OCI-LY1 (cell line): ENCODE measurements at regions not wholly inside any gene's neighbourhood (a gene's known extent, or its start where the extent isn't known, plus 50 kb on each side); places are given as distances from the start of the nearest gene placed in this dataset.

Experiments used
- H2AFZ ChIP-seq: fragments of 200-600 bp; sonication (generic), shearing (Covaris generic); 2 replicates; pipeline ENCODE4 v1.6.0; 2014; ENCODE audit warnings: antibody characterized with exemption, mild to moderate bottlenecking, low read length
- H3F3A ChIP-seq: fragments of 200-600 bp; sonication (generic), shearing (Covaris generic); 2 replicates; pipeline ENCODE4 v1.6.0; 2014; ENCODE audit warnings: mild to moderate bottlenecking, antibody characterized with exemption, low read length, moderate library complexity; ENCODE audit not compliant: insufficient read depth
- H3K27ac ChIP-seq: fragments of 200-600 bp; sonication (generic); 2 replicates; pipeline ENCODE4 v1.5.1; 2014; ENCODE audit warnings: low read length, mixed run types, mild to moderate bottlenecking, low read depth; ENCODE audit not compliant: poor library complexity, severe bottlenecking
- H3K27me3 ChIP-seq: fragments of 200-600 bp; sonication (generic); 2 replicates; pipeline ENCODE4 v1.6.0; 2014; ENCODE audit warnings: antibody characterized with exemption, mild to moderate bottlenecking, low read length, moderate library complexity; ENCODE audit not compliant: insufficient read depth
- H3K36me3 ChIP-seq: fragments of 200-600 bp; sonication (generic); 2 replicates; pipeline ENCODE4 v1.6.1; 2014; ENCODE audit warnings: mild to moderate bottlenecking, antibody characterized with exemption, low read length, moderate library complexity, mixed read lengths; ENCODE audit not compliant: insufficient read depth
- H3K4me1 ChIP-seq: fragments of 200-600 bp; sonication (generic); 2 replicates; pipeline ENCODE4 v1.5.1; 2014; ENCODE audit warnings: mild to moderate bottlenecking, low read length, moderate library complexity; ENCODE audit not compliant: insufficient read depth, severe bottlenecking
- H3K4me2 ChIP-seq: fragments of 200-600 bp; sonication (generic), shearing (Covaris generic); 2 replicates; pipeline ENCODE4 v1.6.1; 2014; ENCODE audit warnings: low read length
- H3K4me3 ChIP-seq: fragments of 200-600 bp; sonication (generic); 2 replicates; pipeline ENCODE4 v1.5.1; 2014; ENCODE audit warnings: low read length, low read depth, mild to moderate bottlenecking, mixed read lengths; ENCODE audit not compliant: poor library complexity, severe bottlenecking
- H3K79me2 ChIP-seq: fragments of 200-600 bp; shearing (Covaris generic); 2 replicates; pipeline ENCODE4 v1.6.1; 2016; ENCODE audit warnings: mixed run types, low read length, mixed read lengths; ENCODE audit not compliant: insufficient read depth
- H3K9ac ChIP-seq: fragments of 200-600 bp; sonication (generic), shearing (Covaris generic); 2 replicates; pipeline ENCODE4 v1.6.1; 2014; ENCODE audit warnings: mild to moderate bottlenecking, low read length, mixed read lengths
- H3K9me2 ChIP-seq: fragments of 200-600 bp; sonication (generic), shearing (Covaris generic); 2 replicates; pipeline ENCODE4 v1.6.1; 2014; ENCODE audit warnings: low read depth, mild to moderate bottlenecking, low read length, mixed read lengths
- H3K9me3 ChIP-seq: fragments of 200-600 bp; shearing (Covaris generic); 2 replicates; pipeline ENCODE4 v1.6.1; 2014; ENCODE audit warnings: low read length, mixed read lengths
- H4K20me1 ChIP-seq: fragments of 200-600 bp; sonication (generic), shearing (Covaris generic); 2 replicates; pipeline ENCODE4 v1.6.0; 2016; ENCODE audit warnings: mild to moderate bottlenecking, low read length; ENCODE audit not compliant: insufficient read depth
- EZH2 ChIP-seq: fragments of 200-600 bp; sonication (generic), shearing (Covaris generic); IDR thresholded peaks from 2 replicates; pipeline ENCODE4 v1.8.0; 2017; ENCODE audit warnings: borderline replicate concordance, mixed run types, mild to moderate bottlenecking, antibody characterized with exemption, low read length, moderate library complexity, mixed read lengths
- TF ChIP-seq, protein P1 (sequence below): fragments of 200-600 bp; sonication (generic), shearing (Covaris generic); IDR thresholded peaks from 2 replicates; pipeline ENCODE4 v1.5.1; 2017; ENCODE audit warnings: mild to moderate bottlenecking, antibody characterized with exemption, low read length, moderate library complexity, mixed read lengths

DNA sequence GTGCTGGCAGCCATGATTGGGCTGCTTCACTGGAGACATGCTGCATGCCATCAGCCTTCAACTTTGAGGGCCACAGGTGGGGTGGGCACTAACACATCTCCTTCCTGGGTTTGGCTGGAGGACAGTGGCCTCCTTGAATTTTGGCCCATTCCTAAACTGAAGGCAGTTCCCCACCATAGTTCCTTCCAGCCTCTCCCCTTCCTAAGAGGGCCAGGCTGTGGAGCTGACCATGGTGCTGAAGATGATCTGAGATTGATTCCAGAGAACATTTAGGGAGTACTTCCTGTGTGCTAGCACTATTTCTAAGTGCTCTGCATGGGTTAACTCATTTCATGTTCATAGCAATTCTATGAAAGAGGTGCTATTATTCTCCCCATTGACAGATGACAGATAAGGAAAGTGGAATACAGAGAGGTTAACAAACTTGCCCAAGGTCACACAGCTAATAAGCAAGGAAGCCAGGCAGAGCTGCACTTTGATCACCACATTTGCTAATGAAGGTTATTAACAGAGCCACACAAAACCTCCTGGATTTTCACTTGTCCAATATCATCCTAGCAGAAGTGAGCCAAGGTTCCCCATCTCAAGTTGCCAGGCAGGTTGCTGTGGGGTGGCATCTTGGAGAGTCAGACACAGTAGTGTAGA, 175.3 kb downstream of the ZIC5 start:
- Histone ChIP-seq H3K36me3 (no peaks in the 10 kb centered on the region), H3K27ac (no peak overlapping the region), H3K9me2 (no peaks in the 10 kb centered on the region), H3K27me3 (no peaks in the 10 kb centered on the region), H2AFZ (no peak overlapping the region), H3K9ac (no peak overlapping the region), H4K20me1 (no peaks in the 10 kb centered on the region), H3K4me2 (no peak overlapping the region), H3F3A (no peaks in the 10 kb centered on the region), H3K79me2 (no peaks in the 10 kb centered on the region), H3K4me1 (no peaks in the 10 kb centered on the region), H3K4me3 (no peak overlapping the region), H3K9me3 (no peaks in the 10 kb centered on the region)
- no peak for TF ChIP-seq EZH2
- TF ChIP-seq, protein P1, sequence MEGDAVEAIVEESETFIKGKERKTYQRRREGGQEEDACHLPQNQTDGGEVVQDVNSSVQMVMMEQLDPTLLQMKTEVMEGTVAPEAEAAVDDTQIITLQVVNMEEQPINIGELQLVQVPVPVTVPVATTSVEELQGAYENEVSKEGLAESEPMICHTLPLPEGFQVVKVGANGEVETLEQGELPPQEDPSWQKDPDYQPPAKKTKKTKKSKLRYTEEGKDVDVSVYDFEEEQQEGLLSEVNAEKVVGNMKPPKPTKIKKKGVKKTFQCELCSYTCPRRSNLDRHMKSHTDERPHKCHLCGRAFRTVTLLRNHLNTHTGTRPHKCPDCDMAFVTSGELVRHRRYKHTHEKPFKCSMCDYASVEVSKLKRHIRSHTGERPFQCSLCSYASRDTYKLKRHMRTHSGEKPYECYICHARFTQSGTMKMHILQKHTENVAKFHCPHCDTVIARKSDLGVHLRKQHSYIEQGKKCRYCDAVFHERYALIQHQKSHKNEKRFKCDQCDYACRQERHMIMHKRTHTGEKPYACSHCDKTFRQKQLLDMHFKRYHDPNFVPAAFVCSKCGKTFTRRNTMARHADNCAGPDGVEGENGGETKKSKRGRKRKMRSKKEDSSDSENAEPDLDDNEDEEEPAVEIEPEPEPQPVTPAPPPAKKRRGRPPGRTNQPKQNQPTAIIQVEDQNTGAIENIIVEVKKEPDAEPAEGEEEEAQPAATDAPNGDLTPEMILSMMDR: no peak

DNA sequence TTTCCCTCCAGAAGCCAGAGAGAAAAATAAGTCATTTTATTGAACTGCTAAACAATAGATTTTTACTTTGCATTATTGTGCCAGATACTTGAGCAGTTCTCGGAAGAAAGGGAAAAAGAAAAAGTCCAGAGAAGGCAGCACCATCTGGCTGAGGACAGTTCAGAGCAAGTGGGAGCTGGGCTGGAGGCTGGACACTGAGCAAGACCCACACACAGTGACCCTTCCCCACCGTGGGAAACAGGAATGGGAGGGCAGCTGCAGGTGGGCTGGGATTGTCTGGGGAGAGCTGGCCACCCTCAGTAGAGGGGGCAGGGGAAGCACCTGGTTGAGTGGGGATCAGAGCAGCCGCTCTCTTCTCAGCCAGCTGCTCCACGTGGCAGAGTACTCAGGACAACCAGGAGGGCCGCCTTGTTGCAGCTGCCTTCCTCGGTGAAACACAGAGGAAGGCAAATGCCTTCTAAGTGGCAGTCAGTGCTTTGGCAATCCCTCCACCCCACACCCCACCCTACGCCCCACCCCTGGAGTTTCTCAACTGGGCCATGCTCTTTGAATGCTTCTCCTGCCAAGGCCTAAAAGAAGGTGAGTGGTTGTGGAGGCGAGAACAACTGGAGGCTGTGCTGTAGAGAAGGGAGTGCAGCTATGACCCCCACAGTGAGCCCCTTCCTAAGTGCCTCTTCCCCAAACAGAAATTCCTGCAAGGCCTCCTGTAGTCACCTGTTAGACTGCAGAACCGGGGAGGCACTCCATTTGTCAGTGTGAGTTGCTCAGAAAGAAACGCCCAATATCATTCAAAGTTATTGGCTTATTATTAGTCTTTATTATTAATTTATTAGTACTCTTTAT, 179.3 kb downstream of the ZIC5 start:
- Histone ChIP-seq H3K4me3 (no peak overlapping the region), H3K9me2 (no peaks in the 10 kb centered on the region), H3F3A (no peaks in the 10 kb centered on the region), H3K4me1 (no peaks in the 10 kb centered on the region), H4K20me1 (no peaks in the 10 kb centered on the region), H3K36me3 (no peaks in the 10 kb centered on the region), H3K4me2 (no peak overlapping the region), H3K9me3 (no peaks in the 10 kb centered on the region), H3K9ac (no peak overlapping the region), H3K27me3 (no peaks in the 10 kb centered on the region), H3K79me2 (no peaks in the 10 kb centered on the region), H3K27ac (no peak overlapping the region), H2AFZ (no peak overlapping the region)
- TF ChIP-seq EZH2: no peak
- TF ChIP-seq, protein P1: no peak

DNA sequence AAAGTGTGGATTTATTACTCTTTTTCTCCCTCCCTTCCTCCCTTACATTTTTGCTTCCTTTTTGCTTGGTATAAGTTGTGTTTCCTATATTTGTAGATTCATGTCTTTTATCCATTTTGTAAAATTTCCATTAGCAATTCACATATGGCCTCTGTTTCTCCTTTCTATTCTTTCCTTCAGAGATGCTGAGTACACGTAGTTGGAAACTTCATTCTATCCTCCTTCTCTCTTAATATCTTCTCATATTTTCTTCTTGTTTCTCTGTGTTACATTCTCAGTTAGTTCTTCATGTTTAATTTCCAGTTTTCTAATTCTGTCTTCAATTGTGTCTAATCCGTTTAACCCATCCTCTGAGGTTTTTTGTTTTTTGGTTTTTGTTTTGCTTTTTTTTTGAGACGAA, 188.9 kb downstream of the ZIC5 start:
- H2AFZ ChIP-seq: no peak overlapping the region
- no peaks in the 10 kb centered on the region for H3K9me3 ChIP-seq
- no peaks in the 10 kb centered on the region for H3F3A ChIP-seq
- H3K9me2 ChIP-seq: no peaks in the 10 kb centered on the region
- no peaks in the 10 kb centered on the region for H3K79me2 ChIP-seq
- H3K4me1 ChIP-seq: no peaks in the 10 kb centered on the region
- H3K4me2 ChIP-seq: no peak overlapping the region
- H3K4me3 ChIP-seq: no peak overlapping the region
- no peak overlapping the region for H3K27ac ChIP-seq
- H3K36me3 ChIP-seq: no peaks in the 10 kb centered on the region
- H3K9ac ChIP-seq: no peak overlapping the region
- no peaks in the 10 kb centered on the region for H4K20me1 ChIP-seq
- TF ChIP-seq EZH2: no peak
- TF ChIP-seq, protein P1: no peak
- H3K27me3 ChIP-seq: no peaks in the 10 kb centered on the region
